ENCODE measurements at regions not wholly inside any gene's neighbourhood (a gene's known extent, or its start where the extent isn't known, plus 50 kb on each side); places are given as distances from the start of the nearest gene placed in this dataset.

DNA sequence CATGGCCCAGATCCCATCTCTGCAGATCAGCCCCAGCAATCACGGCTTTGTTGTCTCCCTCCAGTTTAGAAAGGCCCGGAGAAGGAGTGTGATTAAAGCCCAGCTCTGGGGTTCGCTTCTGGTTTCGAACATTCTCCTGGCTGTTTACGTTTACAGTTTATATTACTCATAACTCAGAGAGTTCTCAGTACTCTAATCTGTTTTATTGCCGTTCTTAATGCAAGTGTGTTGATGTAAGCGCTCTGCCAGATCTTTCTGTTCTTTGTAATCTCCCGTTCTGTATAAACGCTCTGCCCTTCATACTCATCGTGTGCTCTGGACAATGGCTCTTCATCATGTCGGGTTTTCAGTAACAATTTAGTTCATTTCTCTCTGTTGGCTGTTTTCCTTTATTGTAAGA lies 82.5 kb upstream of the PRNP start:
- no peak for TF ChIP-seq OSR1 (CRISPR knock-in tag; IDR thresholded peaks at IDR 0.05)
- TF ChIP-seq, protein P1, sequence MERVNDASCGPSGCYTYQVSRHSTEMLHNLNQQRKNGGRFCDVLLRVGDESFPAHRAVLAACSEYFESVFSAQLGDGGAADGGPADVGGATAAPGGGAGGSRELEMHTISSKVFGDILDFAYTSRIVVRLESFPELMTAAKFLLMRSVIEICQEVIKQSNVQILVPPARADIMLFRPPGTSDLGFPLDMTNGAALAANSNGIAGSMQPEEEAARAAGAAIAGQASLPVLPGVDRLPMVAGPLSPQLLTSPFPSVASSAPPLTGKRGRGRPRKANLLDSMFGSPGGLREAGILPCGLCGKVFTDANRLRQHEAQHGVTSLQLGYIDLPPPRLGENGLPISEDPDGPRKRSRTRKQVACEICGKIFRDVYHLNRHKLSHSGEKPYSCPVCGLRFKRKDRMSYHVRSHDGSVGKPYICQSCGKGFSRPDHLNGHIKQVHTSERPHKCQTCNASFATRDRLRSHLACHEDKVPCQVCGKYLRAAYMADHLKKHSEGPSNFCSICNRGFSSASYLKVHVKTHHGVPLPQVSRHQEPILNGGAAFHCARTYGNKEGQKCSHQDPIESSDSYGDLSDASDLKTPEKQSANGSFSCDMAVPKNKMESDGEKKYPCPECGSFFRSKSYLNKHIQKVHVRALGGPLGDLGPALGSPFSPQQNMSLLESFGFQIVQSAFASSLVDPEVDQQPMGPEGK (CRISPR knock-in tag; IDR thresholded peaks at IDR 0.05; ENCODE audit: borderline replicate concordance) = no peak
- TF ChIP-seq BACH2 (CRISPR knock-in tag; IDR thresholded peaks at IDR 0.05; ENCODE audit: borderline replicate concordance) = no peak
- no peak for TF ChIP-seq PPARA (CRISPR knock-in tag; IDR thresholded peaks at IDR 0.05; ENCODE audit: borderline replicate concordance)
- TF ChIP-seq ARNTL (CRISPR knock-in tag; IDR thresholded peaks at IDR 0.05; ENCODE audit: borderline replicate concordance, low read depth) = no peak
